ENCODE measurements at regions not wholly inside any gene's neighbourhood (a gene's known extent, or its start where the extent isn't known, plus 50 kb on each side); places are given as distances from the start of the nearest gene placed in this dataset.

DNA sequence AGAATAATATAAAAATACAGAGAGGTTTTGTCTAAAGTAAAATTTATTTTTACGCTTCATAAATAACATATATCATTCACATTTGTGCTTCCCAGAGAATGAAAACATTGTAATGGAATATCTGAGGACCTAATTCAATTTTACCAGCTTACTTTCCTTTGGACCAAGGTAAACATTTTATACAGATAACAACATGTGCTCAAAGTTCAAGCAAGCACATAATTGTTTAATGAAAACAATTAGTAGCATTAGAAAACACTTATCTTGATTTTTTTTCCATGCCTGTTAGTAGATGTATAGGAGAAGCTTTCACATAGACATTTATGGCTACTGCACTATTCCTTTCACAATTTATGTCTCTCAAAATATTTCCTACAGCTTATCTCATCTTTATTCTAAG lies 400.0 kb downstream of the ZIC1 start:
- POLR2A ChIA-PET (ENCODE audit: unreplicated experiment): no interaction called here

More for the DNA sequence above, 400.0 kb downstream of the ZIC1 start:
- ATAC-seq (ENCODE audit: low read depth) (no peak), DNase-seq (no peak)
- H3K4me2 ChIP-seq (ENCODE audit: low read depth, low read length): no peak overlapping the region
- no peaks in the 10 kb centered on the region for H3K9me1 ChIP-seq (ENCODE audit: insufficient read depth, low read length)
- H3K27me3 ChIP-seq (ENCODE audit: control insufficient read depth, insufficient read depth, low read length): no peaks in the 10 kb centered on the region
- in situ Hi-C loops (cut with MboI; ENCODE audit: low sequenced_read_pairs) (no loop called here), intact Hi-C loops (cut with micrococcal nuclease) (no loop called here), dilution Hi-C loops (cut with HindIII; ENCODE audit: low sequenced_read_pairs, unreplicated experiment) (no loop called here)
- H3K9ac ChIP-seq (ENCODE audit: low read depth, low read length): no peak overlapping the region
- H3K56ac ChIP-seq (ENCODE audit: extremely low read depth, insufficient read depth, low read length): no peak overlapping the region
- no peak overlapping the region for H3K27ac ChIP-seq (ENCODE audit: insufficient read depth, low read length)
- H2AFZ ChIP-seq (replicated peaks; ENCODE audit: low read length, poor library complexity): no peak overlapping the region
- no CpG with 5 or more reads among the region's 1 CpG for WGBS, 2 experiments (ENCODE audit: extremely low coverage in 2 of 2, insufficient read length in 1 of 2)
- no peak overlapping the region for H2BK15ac ChIP-seq (ENCODE audit: low read depth, low read length)
- no peak overlapping the region for H3K23ac ChIP-seq (ENCODE audit: low read depth, low read length)
- no peaks in the 10 kb centered on the region for H3K9me3 ChIP-seq (ENCODE audit: control insufficient read depth, insufficient read depth, low read length)
- H4K20me1 ChIP-seq (ENCODE audit: insufficient read depth, low read length): no peaks in the 10 kb centered on the region
- H3K79me1 ChIP-seq (ENCODE audit: low read depth in 1 of 2, low read length in 2 of 2): no peaks in the 10 kb centered on the region
- H2BK120ac ChIP-seq (ENCODE audit: low read depth, low read length): no peak overlapping the region
- no peak overlapping the region for H2AK9ac ChIP-seq (replicated peaks; ENCODE audit: low read depth, low read length, poor library complexity)
- no peak overlapping the region for H4K5ac ChIP-seq (ENCODE audit: low read depth, low read length)
- no peaks in the 10 kb centered on the region for H3K4me1 ChIP-seq (ENCODE audit: control insufficient read depth, insufficient read depth, low read length)
- no peak overlapping the region for H4K8ac ChIP-seq (ENCODE audit: low read depth in 2 of 2, low read length in 2 of 2)
- H4K91ac ChIP-seq (ENCODE audit: insufficient read depth, low read depth, low read length): no peak overlapping the region
- H3K18ac ChIP-seq (ENCODE audit: low read depth, low read length): no peak overlapping the region
- H3K14ac ChIP-seq (replicated peaks; ENCODE audit: low read depth, low read length): no peak overlapping the region
- H3K36me3 ChIP-seq (ENCODE audit: control insufficient read depth, insufficient read depth, low read length): no peaks in the 10 kb centered on the region
- BruUV-seq (replicated peaks): no TSS peak
- H3K4ac ChIP-seq (ENCODE audit: low read depth, low read length): no peak overlapping the region
- H2BK5ac ChIP-seq (ENCODE audit: low read depth, low read length, poor library complexity, severe bottlenecking): no peak overlapping the region
- H2AK5ac ChIP-seq (ENCODE audit: low read depth, low read length): no peak overlapping the region
- no peak overlapping the region for H3K4me3 ChIP-seq (ENCODE audit: insufficient read depth, low read depth, low read length)
- CTCF ChIA-PET: no interaction called here
- H2BK20ac ChIP-seq (ENCODE audit: low read depth, low read length): no peak overlapping the region
- TF ChIP-seq RAD21 (IDR thresholded peaks at IDR 0.05; ENCODE audit: low read length): no peak
- no peak for TF ChIP-seq SMC3 (IDR thresholded peaks at IDR 0.05; ENCODE audit: low read depth, low read length)
- no peak for TF ChIP-seq POLR2A (IDR thresholded peaks at IDR 0.05; ENCODE audit: low read depth, low read length)
- no peak for TF ChIP-seq RFX5 (IDR thresholded peaks at IDR 0.05; ENCODE audit: low read depth, low read length)
- TF ChIP-seq CEBPB (IDR thresholded peaks at IDR 0.05; ENCODE audit: low read depth, low read length): no peak
- no peak for TF ChIP-seq FOS (IDR thresholded peaks at IDR 0.05; ENCODE audit: low read depth, low read length)
- TF ChIP-seq, protein P1, sequence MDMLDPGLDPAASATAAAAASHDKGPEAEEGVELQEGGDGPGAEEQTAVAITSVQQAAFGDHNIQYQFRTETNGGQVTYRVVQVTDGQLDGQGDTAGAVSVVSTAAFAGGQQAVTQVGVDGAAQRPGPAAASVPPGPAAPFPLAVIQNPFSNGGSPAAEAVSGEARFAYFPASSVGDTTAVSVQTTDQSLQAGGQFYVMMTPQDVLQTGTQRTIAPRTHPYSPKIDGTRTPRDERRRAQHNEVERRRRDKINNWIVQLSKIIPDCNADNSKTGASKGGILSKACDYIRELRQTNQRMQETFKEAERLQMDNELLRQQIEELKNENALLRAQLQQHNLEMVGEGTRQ (IDR thresholded peaks at IDR 0.05; ENCODE audit: low read depth, low read length): no peak
- TF ChIP-seq, protein P2, sequence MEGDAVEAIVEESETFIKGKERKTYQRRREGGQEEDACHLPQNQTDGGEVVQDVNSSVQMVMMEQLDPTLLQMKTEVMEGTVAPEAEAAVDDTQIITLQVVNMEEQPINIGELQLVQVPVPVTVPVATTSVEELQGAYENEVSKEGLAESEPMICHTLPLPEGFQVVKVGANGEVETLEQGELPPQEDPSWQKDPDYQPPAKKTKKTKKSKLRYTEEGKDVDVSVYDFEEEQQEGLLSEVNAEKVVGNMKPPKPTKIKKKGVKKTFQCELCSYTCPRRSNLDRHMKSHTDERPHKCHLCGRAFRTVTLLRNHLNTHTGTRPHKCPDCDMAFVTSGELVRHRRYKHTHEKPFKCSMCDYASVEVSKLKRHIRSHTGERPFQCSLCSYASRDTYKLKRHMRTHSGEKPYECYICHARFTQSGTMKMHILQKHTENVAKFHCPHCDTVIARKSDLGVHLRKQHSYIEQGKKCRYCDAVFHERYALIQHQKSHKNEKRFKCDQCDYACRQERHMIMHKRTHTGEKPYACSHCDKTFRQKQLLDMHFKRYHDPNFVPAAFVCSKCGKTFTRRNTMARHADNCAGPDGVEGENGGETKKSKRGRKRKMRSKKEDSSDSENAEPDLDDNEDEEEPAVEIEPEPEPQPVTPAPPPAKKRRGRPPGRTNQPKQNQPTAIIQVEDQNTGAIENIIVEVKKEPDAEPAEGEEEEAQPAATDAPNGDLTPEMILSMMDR (conservative IDR thresholded peaks at IDR 0.05; ENCODE audit: low read depth, low read length): no peak
- TF ChIP-seq MAZ (IDR thresholded peaks at IDR 0.05; ENCODE audit: borderline replicate concordance, low read depth, low read length): no peak
- TF ChIP-seq NFE2L2 (IDR thresholded peaks at IDR 0.05; ENCODE audit: low read depth, low read length): no peak
- no peak for TF ChIP-seq CHD1 (IDR thresholded peaks at IDR 0.05; ENCODE audit: low read depth, low read length)
- TF ChIP-seq MXI1 (IDR thresholded peaks at IDR 0.05; ENCODE audit: borderline replicate concordance, low read depth, low read length): no peak
- no peak for TF ChIP-seq MAFK (IDR thresholded peaks at IDR 0.05; ENCODE audit: low read depth, low read length)
- TF ChIP-seq, protein P3, sequence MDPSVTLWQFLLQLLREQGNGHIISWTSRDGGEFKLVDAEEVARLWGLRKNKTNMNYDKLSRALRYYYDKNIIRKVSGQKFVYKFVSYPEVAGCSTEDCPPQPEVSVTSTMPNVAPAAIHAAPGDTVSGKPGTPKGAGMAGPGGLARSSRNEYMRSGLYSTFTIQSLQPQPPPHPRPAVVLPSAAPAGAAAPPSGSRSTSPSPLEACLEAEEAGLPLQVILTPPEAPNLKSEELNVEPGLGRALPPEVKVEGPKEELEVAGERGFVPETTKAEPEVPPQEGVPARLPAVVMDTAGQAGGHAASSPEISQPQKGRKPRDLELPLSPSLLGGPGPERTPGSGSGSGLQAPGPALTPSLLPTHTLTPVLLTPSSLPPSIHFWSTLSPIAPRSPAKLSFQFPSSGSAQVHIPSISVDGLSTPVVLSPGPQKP (IDR thresholded peaks at IDR 0.05; ENCODE audit: borderline replicate concordance, low read depth, low read length): no peak
- TF ChIP-seq BHLHE40 (IDR thresholded peaks at IDR 0.05; ENCODE audit: low read depth, low read length): no peak
- TF ChIP-seq RCOR1 (IDR thresholded peaks at IDR 0.05; ENCODE audit: insufficient replicate concordance, low read length): no peak

Data from IMR-90 (cell line).